ENCODE measurements at regions not wholly inside any gene's neighbourhood (a gene's known extent, or its start where the extent isn't known, plus 50 kb on each side); places are given as distances from the start of the nearest gene placed in this dataset.
A peak's percentile ranks its signal among the peaks of the same experiment; 100 is the strongest.

DNA sequence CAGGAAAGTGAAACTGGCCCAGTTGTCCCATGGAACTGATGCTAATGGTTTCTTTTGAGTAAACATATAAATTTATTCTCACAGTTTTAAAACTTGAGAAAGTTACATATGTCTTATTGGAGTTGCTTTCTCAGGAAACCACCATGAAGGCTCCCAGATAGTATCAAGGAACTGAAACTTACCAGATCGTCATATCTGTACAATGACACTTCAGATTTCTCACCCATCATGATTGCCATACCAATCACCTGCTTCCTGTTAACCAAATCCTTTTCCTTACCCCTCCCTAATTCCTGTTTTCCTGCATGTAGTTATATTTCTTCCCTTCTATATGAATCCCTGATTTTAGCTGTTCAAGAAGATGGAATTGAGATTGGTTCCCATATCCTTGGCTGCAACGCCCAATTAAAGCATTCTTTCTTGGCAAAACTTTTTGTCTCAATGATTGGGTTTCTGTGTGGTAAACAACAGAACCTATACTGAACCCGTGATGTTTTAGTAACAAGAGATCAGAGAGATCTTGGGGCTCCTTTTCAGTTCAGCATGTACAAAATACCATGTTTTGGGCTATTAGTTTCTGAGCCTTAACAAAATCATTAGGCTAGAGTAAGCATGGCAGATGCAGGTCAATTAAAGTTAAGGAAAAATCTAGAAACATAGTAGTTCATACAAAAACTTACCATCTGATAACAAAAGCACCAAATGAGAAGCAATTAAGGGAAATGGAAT, 781.3 kb upstream of the MIR17HG start:
- TF ChIP-seq, protein P1, sequence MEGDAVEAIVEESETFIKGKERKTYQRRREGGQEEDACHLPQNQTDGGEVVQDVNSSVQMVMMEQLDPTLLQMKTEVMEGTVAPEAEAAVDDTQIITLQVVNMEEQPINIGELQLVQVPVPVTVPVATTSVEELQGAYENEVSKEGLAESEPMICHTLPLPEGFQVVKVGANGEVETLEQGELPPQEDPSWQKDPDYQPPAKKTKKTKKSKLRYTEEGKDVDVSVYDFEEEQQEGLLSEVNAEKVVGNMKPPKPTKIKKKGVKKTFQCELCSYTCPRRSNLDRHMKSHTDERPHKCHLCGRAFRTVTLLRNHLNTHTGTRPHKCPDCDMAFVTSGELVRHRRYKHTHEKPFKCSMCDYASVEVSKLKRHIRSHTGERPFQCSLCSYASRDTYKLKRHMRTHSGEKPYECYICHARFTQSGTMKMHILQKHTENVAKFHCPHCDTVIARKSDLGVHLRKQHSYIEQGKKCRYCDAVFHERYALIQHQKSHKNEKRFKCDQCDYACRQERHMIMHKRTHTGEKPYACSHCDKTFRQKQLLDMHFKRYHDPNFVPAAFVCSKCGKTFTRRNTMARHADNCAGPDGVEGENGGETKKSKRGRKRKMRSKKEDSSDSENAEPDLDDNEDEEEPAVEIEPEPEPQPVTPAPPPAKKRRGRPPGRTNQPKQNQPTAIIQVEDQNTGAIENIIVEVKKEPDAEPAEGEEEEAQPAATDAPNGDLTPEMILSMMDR (IDR thresholded peaks at IDR 0.05; ENCODE audit: insufficient read depth, low read length): no peak
- no peak for DNase-seq (ENCODE audit: low read depth)
- H3K4me3 ChIP-seq (ENCODE audit: low read depth, low read length): no peak overlapping the region

DNA sequence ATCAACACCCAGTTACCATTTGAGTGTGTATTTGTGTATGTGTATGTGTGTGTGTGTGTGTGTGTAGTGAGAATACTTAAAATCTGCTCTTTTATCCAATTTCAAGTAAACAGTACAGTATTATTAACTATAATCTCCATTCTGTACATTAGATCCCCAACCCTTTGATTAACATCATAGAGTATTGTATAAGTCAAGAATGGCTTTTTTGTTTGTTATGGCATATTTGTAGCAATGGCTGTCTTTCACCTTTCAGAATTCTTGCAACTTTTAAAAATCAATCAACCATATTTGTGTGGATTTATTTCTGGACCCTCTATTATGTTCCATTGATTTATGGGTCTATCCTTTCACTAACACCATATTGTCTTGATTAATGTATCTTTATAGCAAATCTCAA, 779.3 kb upstream of the MIR17HG start:
- H3K4me3 ChIP-seq (ENCODE audit: low read depth, low read length): no peak overlapping the region
- DNase-seq (ENCODE audit: low read depth): no peak
- TF ChIP-seq, protein P1 (IDR thresholded peaks at IDR 0.05; ENCODE audit: insufficient read depth, low read length): no peak

DNA sequence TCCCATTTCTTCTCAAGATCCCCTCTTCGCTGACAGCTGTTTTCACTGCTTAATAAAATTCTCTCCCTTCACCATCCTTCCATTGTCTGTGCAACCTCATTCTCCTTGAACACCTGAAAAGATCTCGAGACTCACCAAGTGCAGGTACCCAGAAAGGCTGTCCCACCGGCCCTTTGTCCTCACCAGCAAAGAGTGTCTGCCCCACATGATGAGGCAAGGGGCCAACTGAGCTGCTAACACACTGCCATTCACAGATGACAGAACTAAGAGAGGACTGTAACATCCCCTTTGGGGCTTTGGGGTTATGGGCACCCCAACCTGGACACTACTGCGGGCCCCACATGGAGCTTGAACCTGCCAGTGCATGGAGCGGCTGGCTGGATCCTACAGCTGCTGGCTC, 771.4 kb upstream of the MIR17HG start:
- no peak for DNase-seq (ENCODE audit: low read depth)
- TF ChIP-seq, protein P1 (IDR thresholded peaks at IDR 0.05; ENCODE audit: insufficient read depth, low read length): no peak
- no peak overlapping the region for H3K4me3 ChIP-seq (ENCODE audit: low read depth, low read length)

DNA sequence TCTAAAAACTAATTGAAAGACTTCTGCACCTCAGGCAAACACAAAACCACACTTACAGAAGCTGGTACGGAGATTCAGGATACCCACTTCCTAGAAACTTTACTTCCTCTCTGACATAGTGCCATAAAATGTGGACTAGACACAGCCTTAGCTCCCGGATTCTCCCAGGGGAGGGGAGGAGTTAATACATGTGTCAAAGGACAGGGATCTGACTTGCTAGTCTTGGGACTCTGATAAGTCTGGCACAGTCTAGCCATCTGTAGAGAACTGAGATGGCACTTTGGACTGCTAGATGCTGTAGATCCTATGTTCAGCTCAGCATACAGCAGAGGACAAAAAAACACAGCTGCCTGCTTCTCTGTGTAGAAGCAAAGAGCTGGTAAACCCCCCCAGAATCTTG, 769.8 kb upstream of the MIR17HG start:
- H3K4me3 ChIP-seq (ENCODE audit: low read depth, low read length): no peak overlapping the region
- DNase-seq (ENCODE audit: low read depth): no peak
- TF ChIP-seq, protein P1 (IDR thresholded peaks at IDR 0.05; ENCODE audit: insufficient read depth, low read length): no peak

DNA sequence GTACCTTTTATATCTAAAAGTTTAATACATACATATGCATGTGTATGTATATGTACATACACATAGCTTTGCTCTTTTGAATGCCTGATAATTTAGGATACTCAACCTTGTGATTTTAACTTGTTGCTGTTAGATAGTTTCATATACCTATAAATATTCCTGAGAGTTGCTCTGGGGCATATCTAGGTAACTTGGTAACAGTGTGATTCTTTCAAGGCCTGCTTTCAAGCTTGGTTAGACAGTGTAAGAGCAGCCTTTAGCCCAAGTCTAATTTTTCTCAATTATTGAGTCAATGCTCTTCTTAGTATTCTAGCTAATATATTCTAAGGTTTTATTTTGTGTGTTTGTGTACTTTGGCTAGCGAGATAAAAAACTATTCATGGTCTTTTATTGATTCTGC, 762.1 kb upstream of the MIR17HG start:
- no peak for DNase-seq (ENCODE audit: low read depth)
- no peak overlapping the region for H3K4me3 ChIP-seq (ENCODE audit: low read depth, low read length)
- TF ChIP-seq, protein P1 (IDR thresholded peaks at IDR 0.05; ENCODE audit: insufficient read depth, low read length): no peak

DNA sequence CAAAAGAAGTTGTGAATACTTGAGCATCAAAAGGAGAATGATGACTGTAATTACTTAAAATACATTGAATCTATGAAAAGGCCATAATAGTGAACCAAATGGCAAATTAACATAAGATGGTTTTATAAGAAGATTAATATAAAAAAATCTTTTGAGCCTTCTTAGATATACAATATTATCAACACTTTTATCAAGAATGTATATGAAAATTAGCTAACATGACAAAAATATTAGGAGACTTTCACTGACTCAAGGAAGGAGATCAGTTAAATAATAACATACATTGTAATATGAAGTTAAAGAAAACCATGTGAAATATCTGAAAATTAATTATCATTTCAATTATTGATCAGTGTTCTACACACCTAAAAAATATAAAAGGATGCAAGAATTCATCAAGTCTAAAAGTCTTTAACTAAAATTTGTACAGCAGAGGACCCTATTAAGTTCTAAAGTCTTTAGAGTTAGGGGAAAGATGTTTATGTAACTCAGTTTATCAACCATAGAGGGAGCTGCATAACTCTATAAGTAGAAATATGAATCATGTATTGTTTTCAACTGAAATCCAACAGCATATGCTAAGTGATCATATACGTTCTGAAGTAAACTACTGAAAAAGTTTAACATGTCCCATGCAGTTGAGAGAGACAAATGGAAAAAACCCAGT, 756.1 kb upstream of the MIR17HG start:
- DNase-seq (ENCODE audit: low read depth): peak; percentile 0
- no peak overlapping the region for H3K4me3 ChIP-seq (ENCODE audit: low read depth, low read length)
- TF ChIP-seq, protein P1 (IDR thresholded peaks at IDR 0.05; ENCODE audit: insufficient read depth, low read length): no peak
